Esophagus squamous epithelium (tissue), 4 donors: ENCODE measurements at regions not wholly inside any gene's neighbourhood (a gene's known extent, or its start where the extent isn't known, plus 50 kb on each side); places are given as distances from the start of the nearest gene placed in this dataset.

Source experiments
- CTCF ChIP-seq, 6 experiments: fragments of 450-650 bp in 4 of 6; fragments of 200-600 bp in 2 of 6; sonication (generic) in 2 of 6; IDR thresholded peaks; one replicate each; pipeline ENCODE4 v1.5.1; 2016 to 2019; ENCODE audit warnings: antibody characterized with exemption in 6 of 6, mild to moderate bottlenecking in 4 of 6, moderate library complexity in 4 of 6
- POLR2A ChIP-seq, 4 donors: fragments of 450-650 bp; IDR thresholded peaks; one replicate each; pipeline ENCODE4 v1.6.1; 2017; ENCODE audit warnings: antibody characterized with exemption in 4 of 4, mild to moderate bottlenecking in 4 of 4, moderate library complexity in 3 of 4

- TF ChIP-seq CTCF (IDR thresholded peaks at IDR 0.05) (no peak), POLR2A (IDR thresholded peaks at IDR 0.05) (no peak)
These were observed 450.9 kb downstream of the RAB38 start for GRCh38 chr11:87724358-87724757.
